ENCODE measurements at regions not wholly inside any gene's neighbourhood (a gene's known extent, or its start where the extent isn't known, plus 50 kb on each side); places are given as distances from the start of the nearest gene placed in this dataset.
A peak's percentile ranks its signal among the peaks of the same experiment; 100 is the strongest.

GRCh38 chr2:128385365-128385764, 66.7 kb upstream of the HS6ST1 start:
- no peak for DNase-seq
- Histone ChIP-seq H3K4me3 (no peak overlapping the region), H3K9me3 (no peaks in the 10 kb centered on the region), H3K36me3 (no peaks in the 10 kb centered on the region), H3K27ac (no peak overlapping the region), H3K4me1 (ENCODE audit: insufficient read depth) (no peaks in the 10 kb centered on the region), H3K27me3 (no peaks in the 10 kb centered on the region)
- TF ChIP-seq POLR2A (IDR thresholded peaks at IDR 0.05) (no peak), EP300 (IDR thresholded peaks at IDR 0.05) (no peak), CTCF (IDR thresholded peaks at IDR 0.05) (no peak)
- intact Hi-C loops (cut with DNase I): no loop called here
- 95 to 97% (median 96%) methylated on average over 7 of the region's 7 CpGs for WGBS, 3 donors

- Histone ChIP-seq H3K27ac (no peak overlapping the region), H3K4me1 (ENCODE audit: insufficient read depth) (no peaks in the 10 kb centered on the region), H3K4me3 (no peak overlapping the region), H3K36me3 (no peaks in the 10 kb centered on the region), H3K9me3 (no peaks in the 10 kb centered on the region), H3K27me3 (no peaks in the 10 kb centered on the region)
- intact Hi-C loops (cut with DNase I): no loop called here
- 95 to 98% (median 95%) methylated on average over 14 of the region's 14 CpGs for WGBS, 3 donors
- peak in 1 of 5 donors; percentile 13 for DNase-seq
- TF ChIP-seq EP300 (IDR thresholded peaks at IDR 0.05): no peak
These were observed 67.4 kb upstream of the HS6ST1 start for GRCh38 chr2:128386066-128386465.

GRCh38 chr2:128388499-128388941, 69.9 kb upstream of the HS6ST1 start:
- no peaks in the 10 kb centered on the region for H3K4me1 ChIP-seq (ENCODE audit: insufficient read depth)
- no peak overlapping the region for H3K4me3 ChIP-seq
- no peak for DNase-seq
- no peaks in the 10 kb centered on the region for H3K9me3 ChIP-seq
- H3K27ac ChIP-seq: no peak overlapping the region
- intact Hi-C loops (cut with DNase I): no loop called here
- H3K36me3 ChIP-seq: no peaks in the 10 kb centered on the region
- no peak for TF ChIP-seq EP300 (IDR thresholded peaks at IDR 0.05)
- no peak for TF ChIP-seq CTCF (IDR thresholded peaks at IDR 0.05)
- no peak for TF ChIP-seq POLR2A (IDR thresholded peaks at IDR 0.05)
- H3K27me3 ChIP-seq: no peaks in the 10 kb centered on the region
- WGBS, 3 donors: 85 to 86% (median 86%) methylated on average over 8 of the region's 8 CpGs

- Histone ChIP-seq H3K36me3 (no peaks in the 10 kb centered on the region), H3K9me3 (no peaks in the 10 kb centered on the region), H3K27me3 (no peaks in the 10 kb centered on the region), H3K4me3 (no peak overlapping the region), H3K4me1 (ENCODE audit: insufficient read depth) (no peaks in the 10 kb centered on the region), H3K27ac (no peak overlapping the region)
- 80 to 89% (median 81%) methylated on average over 16 of the region's 16 CpGs for WGBS, 3 donors
- intact Hi-C loops (cut with DNase I): no loop called here
- DNase-seq: peak in 1 of 5 donors; percentile 13
- TF ChIP-seq EP300 (IDR thresholded peaks at IDR 0.05): no peak
- TF ChIP-seq CTCF (IDR thresholded peaks at IDR 0.05): no peak
- TF ChIP-seq POLR2A (IDR thresholded peaks at IDR 0.05): no peak
These were observed 70.9 kb upstream of the HS6ST1 start for GRCh38 chr2:128389388-128390086.

GRCh38 chr2:128390256-128390990, 71.8 kb upstream of the HS6ST1 start:
- DNase-seq: no peak
- intact Hi-C loops (cut with DNase I): no loop called here
- Histone ChIP-seq H3K9me3 (no peaks in the 10 kb centered on the region), H3K36me3 (no peaks in the 10 kb centered on the region), H3K27me3 (no peaks in the 10 kb centered on the region), H3K4me1 (ENCODE audit: insufficient read depth) (no peaks in the 10 kb centered on the region), H3K4me3 (no peak overlapping the region), H3K27ac (no peak overlapping the region)
- TF ChIP-seq EP300 (IDR thresholded peaks at IDR 0.05) (no peak), POLR2A (IDR thresholded peaks at IDR 0.05) (no peak), CTCF (IDR thresholded peaks at IDR 0.05) (no peak)
- 86 to 93% (median 93%) methylated on average over 16 of the region's 16 CpGs for WGBS, 3 donors

All from ovary (tissue), 7 donors.